GM19395 (cell line): ENCODE measurements at regions not wholly inside any gene's neighbourhood (a gene's known extent, or its start where the extent isn't known, plus 50 kb on each side); places are given as distances from the start of the nearest gene placed in this dataset.

Experiments
- ATAC-seq: cut with Tn5 transposase; IDR thresholded peaks from one replicate; pipeline ENCODE4 v1.9.1; 2021; ENCODE audit warnings: mild to moderate bottlenecking, moderate library complexity; ENCODE audit not compliant: unreplicated experiment

DNA sequence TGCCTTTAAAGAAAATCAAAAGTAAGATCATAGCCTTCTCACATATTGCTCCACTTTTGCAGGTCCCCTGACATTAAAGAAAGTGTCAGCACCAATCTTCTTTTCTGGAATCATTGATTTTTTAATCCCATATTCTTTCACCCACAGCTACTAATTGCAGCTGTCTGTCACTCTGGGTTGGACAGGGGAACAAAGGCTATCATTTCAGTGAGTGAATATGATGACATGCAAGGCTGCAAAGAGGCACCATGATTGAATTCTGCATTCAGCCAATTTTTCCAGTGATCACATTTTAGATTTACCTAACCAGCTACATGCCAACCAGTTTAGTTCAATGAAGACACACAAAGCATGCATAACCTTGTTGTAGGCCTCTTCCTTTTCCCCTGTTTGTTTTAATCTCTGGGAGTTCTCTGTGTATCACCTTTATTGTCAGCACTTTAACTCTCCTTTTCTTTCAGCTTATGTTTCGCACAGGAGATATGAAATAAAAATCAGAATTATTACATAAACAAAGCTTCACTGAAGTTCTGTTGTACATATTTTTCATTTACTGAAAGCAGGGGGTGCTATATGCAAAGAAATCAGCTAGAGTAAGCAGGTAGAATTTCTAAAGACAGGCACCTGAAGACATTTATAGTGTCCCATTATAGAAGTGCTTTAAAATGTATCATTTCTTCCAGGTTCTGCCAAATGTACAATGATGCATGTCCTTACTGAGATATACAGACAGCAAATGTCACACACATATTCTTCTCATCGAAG, 584.8 kb downstream of the PLA2G4A start:
- no peak for ATAC-seq

DNA sequence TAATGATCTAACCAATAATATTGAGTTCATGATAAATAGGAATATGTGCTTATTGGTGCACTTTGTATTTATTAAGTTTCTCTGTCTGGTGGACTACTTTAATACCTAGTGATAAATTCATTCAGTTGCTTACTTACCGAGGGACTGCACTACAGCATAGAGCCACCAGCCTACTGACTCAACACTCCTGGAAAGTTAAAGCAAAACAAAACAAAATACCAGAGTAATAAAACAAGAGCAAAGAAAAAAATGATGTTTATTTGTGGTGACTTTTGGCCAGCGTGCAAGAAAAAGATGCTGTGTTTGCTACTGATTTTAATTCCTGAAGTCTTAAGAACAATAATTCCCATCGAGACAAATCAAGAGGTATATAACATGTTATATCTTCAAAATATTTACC, 586.3 kb downstream of the PLA2G4A start:
- ATAC-seq: no peak

DNA sequence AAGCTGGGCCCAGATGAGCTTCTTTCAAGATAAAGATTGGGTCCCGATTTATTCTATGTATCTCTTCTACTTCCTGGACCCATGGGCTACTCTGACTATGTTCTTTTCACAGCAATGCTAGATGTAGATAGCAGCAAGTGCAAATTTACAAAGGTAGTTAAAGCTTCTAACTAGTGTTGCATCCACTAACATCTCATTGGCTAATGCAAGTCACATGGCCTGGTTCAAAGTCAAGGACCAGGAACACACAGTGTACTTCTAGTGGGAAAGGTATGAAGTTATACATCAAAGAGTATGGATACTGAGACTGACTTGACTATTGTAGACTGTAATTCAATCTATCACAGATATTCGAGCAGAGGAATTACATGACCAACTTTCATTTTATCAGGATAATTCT, 588.8 kb downstream of the PLA2G4A start:
- no peak for ATAC-seq

GRCh38 chr1:187433598-187433997, 604.8 kb downstream of the PLA2G4A start:
- ATAC-seq: no peak

GRCh38 chr1:187442603-187443002, 613.9 kb downstream of the PLA2G4A start:
- ATAC-seq: no peak

- ATAC-seq: no peak
Observed at GRCh38 chr1:187443939-187444338, 615.2 kb downstream of the PLA2G4A start.

DNA sequence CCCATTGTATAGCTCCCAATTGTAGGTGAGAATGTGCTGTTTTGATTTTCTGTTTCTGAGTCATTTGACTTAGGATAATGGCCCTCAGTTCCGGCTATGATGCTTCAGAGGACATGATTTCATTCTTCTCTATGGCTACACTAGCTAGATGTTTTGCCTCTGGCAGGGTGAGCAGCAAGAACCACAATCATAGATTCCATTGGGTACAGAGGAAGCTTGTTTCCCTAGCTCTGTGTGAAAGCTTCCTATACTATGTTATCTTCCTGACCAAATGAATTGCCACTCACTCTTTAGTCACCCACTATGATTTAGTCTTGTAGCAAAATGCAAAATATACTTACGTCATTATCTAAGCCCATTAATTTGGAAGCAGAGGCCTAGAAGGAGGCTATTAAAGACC, 616.3 kb downstream of the PLA2G4A start:
- ATAC-seq: no peak

DNA sequence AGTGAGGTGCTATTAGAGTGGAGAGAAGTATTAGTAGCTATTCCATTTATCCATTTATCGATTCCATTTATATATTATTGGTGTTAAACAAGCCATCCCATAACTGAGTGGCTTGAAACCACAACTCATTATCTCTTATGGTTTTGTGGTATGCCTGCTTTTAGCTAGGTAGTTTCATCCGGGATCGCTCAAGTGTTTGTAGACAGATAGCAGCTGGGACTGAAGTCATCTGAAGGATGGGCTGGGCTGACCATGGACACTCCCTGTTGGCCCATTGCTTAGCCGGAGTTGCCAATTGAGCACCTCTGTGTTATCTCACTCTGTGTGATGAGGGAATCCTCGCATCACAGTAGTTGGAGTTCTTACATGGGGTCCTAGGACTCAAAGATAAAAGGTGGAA, 622.5 kb downstream of the PLA2G4A start:
- ATAC-seq: no peak

DNA sequence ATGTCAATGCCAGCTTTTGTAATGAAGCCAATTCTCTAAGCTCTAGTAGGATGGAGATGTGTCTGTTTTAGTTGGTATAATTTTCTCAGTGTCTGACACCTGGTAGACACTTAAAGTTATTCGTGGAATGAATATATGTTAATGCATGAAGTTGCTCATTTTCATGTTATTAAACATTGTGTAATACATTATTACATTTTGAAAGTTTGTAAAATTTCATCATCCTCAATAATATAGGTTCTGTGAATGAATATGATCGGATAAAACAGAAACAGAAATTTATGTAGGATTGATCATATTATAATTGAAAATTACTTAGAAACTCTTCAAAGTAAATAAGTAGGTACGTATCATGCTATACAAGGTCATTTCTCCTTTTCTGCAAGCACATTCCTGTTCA, 625.3 kb downstream of the PLA2G4A start:
- no peak for ATAC-seq

GRCh38 chr1:187456446-187456845, 627.7 kb downstream of the PLA2G4A start:
- ATAC-seq: no peak

GRCh38 chr1:187460093-187460492, 631.3 kb downstream of the PLA2G4A start:
- no peak for ATAC-seq

DNA sequence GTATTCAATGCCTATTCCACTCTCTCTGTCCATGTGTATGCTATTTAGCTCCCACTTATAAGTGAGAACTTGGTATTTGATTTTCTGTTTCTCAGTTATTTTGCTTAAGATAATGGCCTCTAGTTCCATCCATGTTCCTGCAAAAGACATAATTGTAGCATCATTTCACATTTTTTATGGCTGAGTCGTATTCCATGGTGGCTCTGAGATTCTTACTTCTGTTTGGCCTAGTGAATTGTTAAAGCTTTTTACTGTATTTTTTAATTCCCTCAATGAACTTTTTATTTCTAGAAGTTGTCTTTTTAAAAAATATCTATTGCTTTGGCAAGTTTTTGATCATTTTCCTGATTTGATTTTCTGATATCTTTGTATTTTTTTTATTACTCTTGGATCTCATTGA, 635.6 kb downstream of the PLA2G4A start:
- no peak for ATAC-seq

DNA sequence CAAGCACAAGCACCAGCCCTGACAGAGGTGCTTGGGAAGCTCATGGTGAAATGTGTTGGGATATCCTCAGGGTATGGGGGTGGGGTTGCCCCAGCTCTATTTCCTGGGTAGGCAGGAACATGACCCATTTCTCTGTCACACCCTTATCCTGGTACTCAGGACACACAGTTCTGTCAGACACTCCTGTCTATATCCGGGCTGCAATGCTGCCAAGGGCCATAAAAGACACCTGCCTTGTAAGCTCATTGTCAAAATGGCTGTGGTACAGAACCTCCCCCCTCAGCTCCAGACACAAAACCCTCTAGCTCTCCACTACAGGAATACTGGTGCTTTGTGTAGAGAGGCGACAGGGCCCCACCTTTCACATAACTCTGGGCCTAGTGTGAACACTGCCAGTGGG, 636.7 kb downstream of the PLA2G4A start:
- ATAC-seq: no peak

DNA sequence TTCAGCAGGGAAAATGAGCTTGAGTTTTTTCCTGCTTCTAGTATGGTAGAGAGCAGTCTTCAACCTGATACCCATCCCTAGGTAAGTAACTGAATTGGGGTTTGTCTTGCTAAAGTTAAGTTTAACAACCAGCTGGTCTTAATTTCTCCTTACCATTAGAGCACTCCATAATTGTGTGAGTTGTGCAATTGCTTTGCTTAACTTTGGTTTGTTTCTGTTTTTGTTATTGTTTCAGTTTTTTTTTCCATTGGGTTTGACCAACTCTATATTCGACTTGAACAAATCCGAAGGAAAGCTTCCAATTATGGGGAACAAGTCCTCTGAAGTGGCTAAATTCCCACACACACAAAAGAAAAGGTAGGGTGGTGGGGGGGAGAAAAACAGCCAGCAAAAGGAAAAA, 641.1 kb downstream of the PLA2G4A start:
- ATAC-seq: no peak

- ATAC-seq: no peak
Observed at GRCh38 chr1:187471555-187471954, 642.8 kb downstream of the PLA2G4A start.

DNA sequence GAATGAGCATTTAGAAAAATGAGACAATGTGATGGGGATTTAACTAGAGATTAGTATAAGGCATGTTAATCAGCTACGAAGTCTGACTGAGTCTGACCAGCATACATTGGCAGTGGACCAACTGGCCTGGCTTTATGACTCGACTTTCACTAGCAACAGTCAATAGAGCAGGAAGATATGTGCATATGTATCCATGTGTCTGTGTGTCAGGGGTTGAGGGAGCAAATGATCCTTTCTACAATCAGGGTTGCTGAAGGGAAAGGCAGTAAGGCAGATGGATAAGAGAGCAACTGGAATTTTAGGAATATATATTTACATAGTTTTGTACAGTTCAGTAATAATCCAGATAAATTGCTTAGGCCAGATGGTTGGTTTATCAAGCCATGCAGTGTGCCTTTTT, 645.6 kb downstream of the PLA2G4A start:
- no peak for ATAC-seq

GRCh38 chr1:187476671-187477070, 647.9 kb downstream of the PLA2G4A start:
- ATAC-seq: no peak

GRCh38 chr1:187477103-187477502, 648.4 kb downstream of the PLA2G4A start:
- ATAC-seq: no peak

GRCh38 chr1:187477535-187477934, 648.8 kb downstream of the PLA2G4A start:
- ATAC-seq: no peak

DNA sequence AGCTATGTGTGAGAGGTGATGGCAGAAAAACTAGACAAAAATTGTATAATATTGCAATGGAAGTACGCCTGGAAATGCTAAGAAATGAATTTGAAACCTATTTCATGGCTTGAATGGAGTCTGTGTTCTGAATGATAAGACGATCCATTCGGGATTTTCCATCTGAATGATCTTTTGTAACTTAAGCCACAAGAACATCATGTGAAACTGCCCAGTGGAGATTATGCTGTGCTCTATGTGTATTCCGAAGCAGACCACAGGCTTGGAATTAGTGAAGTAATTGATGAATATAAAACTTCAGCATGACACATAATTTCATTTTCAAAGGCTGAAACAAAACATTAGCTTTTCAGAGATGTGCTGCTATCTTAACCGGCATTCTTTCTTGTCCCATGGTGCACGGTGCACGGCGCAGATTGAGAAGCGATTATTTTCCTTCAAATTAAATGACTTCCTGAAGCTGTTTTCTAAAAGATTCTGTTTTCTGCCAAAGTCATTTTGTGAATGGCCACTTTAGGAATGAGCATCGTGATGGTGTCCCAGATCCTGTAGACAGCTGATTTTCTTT, 652.9 kb downstream of the PLA2G4A start:
- ATAC-seq: no peak

GRCh38 chr1:187490266-187490665, 661.5 kb downstream of the PLA2G4A start:
- no peak for ATAC-seq

DNA sequence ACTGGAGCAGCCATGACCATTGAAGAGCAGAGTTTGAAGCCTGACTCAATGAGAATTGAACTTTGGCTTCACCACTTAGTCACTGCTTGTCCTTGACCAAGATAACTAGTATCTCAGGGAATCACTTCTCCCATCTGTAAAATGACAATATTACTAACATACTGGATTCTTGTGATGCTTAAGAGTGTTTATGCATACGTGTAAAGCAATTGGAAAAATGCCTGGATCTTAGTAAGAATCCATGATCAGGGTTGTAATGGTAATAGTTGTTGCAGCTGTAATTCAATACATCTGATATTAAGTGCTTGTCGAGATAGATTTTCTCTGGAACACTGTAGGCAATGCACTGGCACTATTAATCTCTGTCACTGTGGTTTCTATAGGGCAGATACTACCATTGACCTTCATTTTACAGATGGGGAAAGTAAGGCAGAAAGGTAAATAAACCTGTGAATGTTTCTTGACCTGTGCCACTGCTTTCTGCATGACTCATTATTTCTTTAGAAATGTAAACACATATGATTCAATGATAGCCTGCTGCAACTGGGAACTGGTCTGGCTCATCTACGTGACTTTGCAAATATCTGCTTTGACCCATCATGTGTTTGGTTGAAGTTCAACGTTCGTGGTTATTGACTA, 662.5 kb downstream of the PLA2G4A start:
- ATAC-seq: no peak
